ENCODE measurements at regions not wholly inside any gene's neighbourhood (a gene's known extent, or its start where the extent isn't known, plus 50 kb on each side); places are given as distances from the start of the nearest gene placed in this dataset.

DNA sequence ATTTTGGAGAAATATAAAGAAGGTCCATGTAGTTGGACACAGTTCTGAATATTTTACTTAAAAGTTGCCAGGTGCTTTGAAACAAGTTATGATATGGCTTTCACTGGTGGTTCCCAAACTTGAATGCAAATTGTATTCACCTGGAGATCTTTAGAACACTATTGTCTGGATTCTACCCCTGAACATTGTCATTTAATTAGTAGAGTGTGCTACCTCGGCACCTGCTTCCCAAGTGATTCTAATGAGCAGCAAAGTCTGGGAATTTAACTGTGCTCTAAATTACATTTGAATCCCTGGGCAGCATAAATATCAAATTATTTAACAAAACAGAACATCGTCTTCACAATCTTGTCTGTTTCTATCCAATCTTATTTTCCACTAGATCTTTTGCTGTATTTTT lies 2483.3 kb downstream of the PCDH9 start:
- Histone ChIP-seq H3K4me3 (no peak overlapping the region), H3K36me3 (ENCODE audit: control insufficient read depth in 2 of 2, insufficient read depth in 2 of 2, low read length in 1 of 2) (no peaks in the 10 kb centered on the region), H4K20me1 (ENCODE audit: control insufficient read depth, insufficient read depth) (no peaks in the 10 kb centered on the region), H3K9ac (ENCODE audit: control insufficient read depth, insufficient read depth, low read length) (no peak overlapping the region), H3K9me3 (replicated peaks; ENCODE audit: control insufficient read depth, insufficient read depth, low read length) (no peaks in the 10 kb centered on the region), H3K27me3 (replicated peaks in 1 of 2; ENCODE audit: control insufficient read depth in 2 of 2, insufficient read depth in 2 of 2, low read length in 1 of 2) (no peaks in the 10 kb centered on the region), H3K27ac (ENCODE audit: control insufficient read depth, insufficient read depth) (no peak overlapping the region), H2AFZ (ENCODE audit: control insufficient read depth, low read depth, low read length) (no peak overlapping the region), H3K4me2 (ENCODE audit: control insufficient read depth, insufficient read depth) (no peak overlapping the region), H3K4me1 (ENCODE audit: control insufficient read depth, insufficient read depth, low read length) (no peaks in the 10 kb centered on the region), H3K79me2 (ENCODE audit: control insufficient read depth, insufficient read depth, low read length) (no peaks in the 10 kb centered on the region)
- DNase-seq (ENCODE audit: low read depth, low spot score) (no peak), FAIRE-seq (no peak), ATAC-seq (no peak)
- RAD21 ChIA-PET (ENCODE audit: unreplicated experiment): interaction anchor here (0.7 to 1.0 kb wide), 3 partner anchors 14 to 178 kb away, joined by 3 read pairs; no protein-coding TSS in a partner anchor
- intact Hi-C loops (cut with micrococcal nuclease; ENCODE audit: unreplicated experiment) (no loop called here), in situ Hi-C loops (cut with MboI) (no loop called here)
- BruUV-seq (replicated peaks): no TSS peak
- SMC1A ChIA-PET (ENCODE audit: uncharacterized antibody, unreplicated experiment): interaction anchor here (0.8 to 1.3 kb wide), 2 partner anchors 8 to 18 kb away, joined by 3 read pairs; no protein-coding TSS in a partner anchor
- 20% methylated on average over 2 of the region's 2 CpGs for WGBS (ENCODE audit: insufficient coverage, insufficient replicate concordance, low lambda C conversion rate, missing lambda C conversion rate)
- TF ChIP-seq NFYB (IDR thresholded peaks at IDR 0.05; ENCODE audit: insufficient read depth, low read depth, low read length): no peak
- TF ChIP-seq RB1 (IDR thresholded peaks at IDR 0.05; ENCODE audit: borderline replicate concordance): no peak
- no peak for TF ChIP-seq SMAD5 (IDR thresholded peaks at IDR 0.05; ENCODE audit: low read depth)
- no peak for TF ChIP-seq NRF1 (conservative IDR thresholded peaks at IDR 0.05; ENCODE audit: low read depth, low read length)
- no peak for TF ChIP-seq CBX5 (IDR thresholded peaks at IDR 0.05; ENCODE audit: low read depth)
- no peak for TF ChIP-seq SMC3 (IDR thresholded peaks at IDR 0.05; ENCODE audit: borderline replicate concordance, low read length)
- no peak for TF ChIP-seq POLR2AphosphoS5 (IDR thresholded peaks at IDR 0.05; ENCODE audit: low read length)
- no peak for TF ChIP-seq PML (IDR thresholded peaks at IDR 0.05; ENCODE audit: low read length)
- no peak for TF ChIP-seq NFXL1 (IDR thresholded peaks at IDR 0.05; ENCODE audit: borderline replicate concordance)
- TF ChIP-seq, protein P1, sequence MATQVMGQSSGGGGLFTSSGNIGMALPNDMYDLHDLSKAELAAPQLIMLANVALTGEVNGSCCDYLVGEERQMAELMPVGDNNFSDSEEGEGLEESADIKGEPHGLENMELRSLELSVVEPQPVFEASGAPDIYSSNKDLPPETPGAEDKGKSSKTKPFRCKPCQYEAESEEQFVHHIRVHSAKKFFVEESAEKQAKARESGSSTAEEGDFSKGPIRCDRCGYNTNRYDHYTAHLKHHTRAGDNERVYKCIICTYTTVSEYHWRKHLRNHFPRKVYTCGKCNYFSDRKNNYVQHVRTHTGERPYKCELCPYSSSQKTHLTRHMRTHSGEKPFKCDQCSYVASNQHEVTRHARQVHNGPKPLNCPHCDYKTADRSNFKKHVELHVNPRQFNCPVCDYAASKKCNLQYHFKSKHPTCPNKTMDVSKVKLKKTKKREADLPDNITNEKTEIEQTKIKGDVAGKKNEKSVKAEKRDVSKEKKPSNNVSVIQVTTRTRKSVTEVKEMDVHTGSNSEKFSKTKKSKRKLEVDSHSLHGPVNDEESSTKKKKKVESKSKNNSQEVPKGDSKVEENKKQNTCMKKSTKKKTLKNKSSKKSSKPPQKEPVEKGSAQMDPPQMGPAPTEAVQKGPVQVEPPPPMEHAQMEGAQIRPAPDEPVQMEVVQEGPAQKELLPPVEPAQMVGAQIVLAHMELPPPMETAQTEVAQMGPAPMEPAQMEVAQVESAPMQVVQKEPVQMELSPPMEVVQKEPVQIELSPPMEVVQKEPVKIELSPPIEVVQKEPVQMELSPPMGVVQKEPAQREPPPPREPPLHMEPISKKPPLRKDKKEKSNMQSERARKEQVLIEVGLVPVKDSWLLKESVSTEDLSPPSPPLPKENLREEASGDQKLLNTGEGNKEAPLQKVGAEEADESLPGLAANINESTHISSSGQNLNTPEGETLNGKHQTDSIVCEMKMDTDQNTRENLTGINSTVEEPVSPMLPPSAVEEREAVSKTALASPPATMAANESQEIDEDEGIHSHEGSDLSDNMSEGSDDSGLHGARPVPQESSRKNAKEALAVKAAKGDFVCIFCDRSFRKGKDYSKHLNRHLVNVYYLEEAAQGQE (IDR thresholded peaks at IDR 0.05; ENCODE audit: low read depth, low read length): no peak
- no peak for TF ChIP-seq CREB1 (IDR thresholded peaks at IDR 0.05; ENCODE audit: low read depth)
- no peak for TF ChIP-seq NFIC (IDR thresholded peaks at IDR 0.05; ENCODE audit: low read depth, low read length)
- TF ChIP-seq, protein P2, sequence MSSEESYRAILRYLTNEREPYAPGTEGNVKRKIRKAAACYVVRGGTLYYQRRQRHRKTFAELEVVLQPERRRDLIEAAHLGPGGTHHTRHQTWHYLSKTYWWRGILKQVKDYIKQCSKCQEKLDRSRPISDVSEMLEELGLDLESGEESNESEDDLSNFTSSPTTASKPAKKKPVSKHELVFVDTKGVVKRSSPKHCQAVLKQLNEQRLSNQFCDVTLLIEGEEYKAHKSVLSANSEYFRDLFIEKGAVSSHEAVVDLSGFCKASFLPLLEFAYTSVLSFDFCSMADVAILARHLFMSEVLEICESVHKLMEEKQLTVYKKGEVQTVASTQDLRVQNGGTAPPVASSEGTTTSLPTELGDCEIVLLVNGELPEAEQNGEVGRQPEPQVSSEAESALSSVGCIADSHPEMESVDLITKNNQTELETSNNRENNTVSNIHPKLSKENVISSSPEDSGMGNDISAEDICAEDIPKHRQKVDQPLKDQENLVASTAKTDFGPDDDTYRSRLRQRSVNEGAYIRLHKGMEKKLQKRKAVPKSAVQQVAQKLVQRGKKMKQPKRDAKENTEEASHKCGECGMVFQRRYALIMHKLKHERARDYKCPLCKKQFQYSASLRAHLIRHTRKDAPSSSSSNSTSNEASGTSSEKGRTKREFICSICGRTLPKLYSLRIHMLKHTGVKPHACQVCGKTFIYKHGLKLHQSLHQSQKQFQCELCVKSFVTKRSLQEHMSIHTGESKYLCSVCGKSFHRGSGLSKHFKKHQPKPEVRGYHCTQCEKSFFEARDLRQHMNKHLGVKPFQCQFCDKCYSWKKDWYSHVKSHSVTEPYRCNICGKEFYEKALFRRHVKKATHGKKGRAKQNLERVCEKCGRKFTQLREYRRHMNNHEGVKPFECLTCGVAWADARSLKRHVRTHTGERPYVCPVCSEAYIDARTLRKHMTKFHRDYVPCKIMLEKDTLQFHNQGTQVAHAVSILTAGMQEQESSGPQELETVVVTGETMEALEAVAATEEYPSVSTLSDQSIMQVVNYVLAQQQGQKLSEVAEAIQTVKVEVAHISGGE (CRISPR knock-in tag; IDR thresholded peaks at IDR 0.05): no peak
- TF ChIP-seq EP300 (IDR thresholded peaks at IDR 0.05; ENCODE audit: borderline replicate concordance in 1 of 2, control insufficient read depth in 1 of 2, low read depth in 2 of 2, low read length in 2 of 2): no peak
- no peak for TF ChIP-seq TAF1 (IDR thresholded peaks at IDR 0.05; ENCODE audit: borderline replicate concordance, low read depth, low read length)
- TF ChIP-seq, protein P3, sequence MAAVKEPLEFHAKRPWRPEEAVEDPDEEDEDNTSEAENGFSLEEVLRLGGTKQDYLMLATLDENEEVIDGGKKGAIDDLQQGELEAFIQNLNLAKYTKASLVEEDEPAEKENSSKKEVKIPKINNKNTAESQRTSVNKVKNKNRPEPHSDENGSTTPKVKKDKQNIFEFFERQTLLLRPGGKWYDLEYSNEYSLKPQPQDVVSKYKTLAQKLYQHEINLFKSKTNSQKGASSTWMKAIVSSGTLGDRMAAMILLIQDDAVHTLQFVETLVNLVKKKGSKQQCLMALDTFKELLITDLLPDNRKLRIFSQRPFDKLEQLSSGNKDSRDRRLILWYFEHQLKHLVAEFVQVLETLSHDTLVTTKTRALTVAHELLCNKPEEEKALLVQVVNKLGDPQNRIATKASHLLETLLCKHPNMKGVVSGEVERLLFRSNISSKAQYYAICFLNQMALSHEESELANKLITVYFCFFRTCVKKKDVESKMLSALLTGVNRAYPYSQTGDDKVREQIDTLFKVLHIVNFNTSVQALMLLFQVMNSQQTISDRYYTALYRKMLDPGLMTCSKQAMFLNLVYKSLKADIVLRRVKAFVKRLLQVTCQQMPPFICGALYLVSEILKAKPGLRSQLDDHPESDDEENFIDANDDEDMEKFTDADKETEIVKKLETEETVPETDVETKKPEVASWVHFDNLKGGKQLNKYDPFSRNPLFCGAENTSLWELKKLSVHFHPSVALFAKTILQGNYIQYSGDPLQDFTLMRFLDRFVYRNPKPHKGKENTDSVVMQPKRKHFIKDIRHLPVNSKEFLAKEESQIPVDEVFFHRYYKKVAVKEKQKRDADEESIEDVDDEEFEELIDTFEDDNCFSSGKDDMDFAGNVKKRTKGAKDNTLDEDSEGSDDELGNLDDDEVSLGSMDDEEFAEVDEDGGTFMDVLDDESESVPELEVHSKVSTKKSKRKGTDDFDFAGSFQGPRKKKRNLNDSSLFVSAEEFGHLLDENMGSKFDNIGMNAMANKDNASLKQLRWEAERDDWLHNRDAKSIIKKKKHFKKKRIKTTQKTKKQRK (IDR thresholded peaks at IDR 0.05; ENCODE audit: low read depth, low read length): no peak
- POLR2A ChIA-PET: no interaction called here
- CTCF ChIA-PET: no interaction called here
